ENCODE measurements at regions not wholly inside any gene's neighbourhood (a gene's known extent, or its start where the extent isn't known, plus 50 kb on each side); places are given as distances from the start of the nearest gene placed in this dataset.

- DNase-seq (ENCODE audit: low read depth in 1 of 2, low spot score in 2 of 2) (no peak), FAIRE-seq (no peak)
- no peaks in the 10 kb centered on the region for H3K23me2 ChIP-seq (ENCODE audit: low read depth, low read length)
- CTCF ChIA-PET (ENCODE audit: partially characterized antibody) = interaction anchor here (0.6 to 2.7 kb wide), 13 partner anchors 10 to 149 kb away, joined by 3 to 29 read pairs (median 5); no protein-coding TSS in a partner anchor
- H2BK12ac ChIP-seq (ENCODE audit: low read depth, low read length) = no peak overlapping the region
- H3K27me3 ChIP-seq (replicated peaks in 1 of 4; ENCODE audit: control insufficient read depth in 3 of 4, extremely low read depth in 1 of 4, insufficient read depth in 3 of 4, low read length in 3 of 4) = no peaks in the 10 kb centered on the region
- no peak overlapping the region for H4K5ac ChIP-seq (ENCODE audit: insufficient read length, low read depth, low read length)
- H3K4me2 ChIP-seq (ENCODE audit: insufficient read depth in 1 of 2, low read depth in 2 of 2, low read length in 2 of 2) = no peak overlapping the region
- H4K8ac ChIP-seq (ENCODE audit: extremely low read depth, insufficient read depth, low read length) = no peak overlapping the region
- H3K4me3 ChIP-seq (ENCODE audit: extremely low read depth in 1 of 4, insufficient read depth in 2 of 4, low read depth in 3 of 4, low read length in 4 of 4) = no peak overlapping the region
- H2BK20ac ChIP-seq (ENCODE audit: low read length) = no peak overlapping the region
- POLR2A ChIA-PET (ENCODE audit: partially characterized antibody) = interaction anchor here (0.5 to 4.2 kb wide), 8 partner anchors 8 to 1644 kb away, joined by 3 to 15 read pairs (median 6); no protein-coding TSS in a partner anchor
- no peak overlapping the region for H2BK120ac ChIP-seq (replicated peaks; ENCODE audit: low read depth, low read length)
- H3K56ac ChIP-seq (replicated peaks; ENCODE audit: insufficient read length, low read depth, low read length) = no peak overlapping the region
- no peaks in the 10 kb centered on the region for H3K9me3 ChIP-seq (ENCODE audit: insufficient read depth in 2 of 2, low read depth in 1 of 2, low read length in 1 of 2)
- H3K4ac ChIP-seq (replicated peaks; ENCODE audit: insufficient read length, low read depth, low read length) = no peak overlapping the region
- H4K91ac ChIP-seq (replicated peaks; ENCODE audit: insufficient read length, low read length) = no peak overlapping the region
- H3K9ac ChIP-seq (replicated peaks in 1 of 4; ENCODE audit: extremely low read depth in 1 of 4, low read depth in 3 of 4, low read length in 3 of 4) = no peak overlapping the region
- H3K27ac ChIP-seq (ENCODE audit: low read depth, low read length) = no peak overlapping the region
- H3K36me3 ChIP-seq (ENCODE audit: control insufficient read depth in 2 of 4, insufficient read depth in 4 of 4, low read length in 3 of 4) = no peaks in the 10 kb centered on the region
- H3K79me1 ChIP-seq (ENCODE audit: low read depth, low read length) = no peaks in the 10 kb centered on the region
- H2AK5ac ChIP-seq (ENCODE audit: low read depth, low read length) = no peak overlapping the region
- H3K23ac ChIP-seq (ENCODE audit: insufficient read length) = no peak overlapping the region
- WGBS, 2 experiments (ENCODE audit: extremely low coverage in 1 of 2, insufficient coverage in 1 of 2, insufficient read length in 1 of 2, insufficient replicate concordance in 2 of 2, low coverage in 1 of 2, low lambda C conversion rate in 2 of 2, missing lambda C conversion rate in 1 of 2) = 77% methylated on average over 10 of the region's 10 CpGs; no CpG with 5 or more reads in 1 of the 2 experiments
- no peak overlapping the region for H2AFZ ChIP-seq (ENCODE audit: low read length)
- no peak overlapping the region for H3K18ac ChIP-seq (ENCODE audit: extremely low read depth, low read length)
- TF ChIP-seq HDAC2 (IDR thresholded peaks at IDR 0.05; ENCODE audit: borderline replicate concordance in 1 of 2, low read depth in 2 of 2, low read length in 2 of 2) = no peak
- no peak overlapping the region for H3K14ac ChIP-seq (ENCODE audit: insufficient read length)
- no peak overlapping the region for H2BK5ac ChIP-seq (ENCODE audit: low read depth, low read length)
- no peaks in the 10 kb centered on the region for H3K79me2 ChIP-seq (ENCODE audit: control insufficient read depth in 1 of 2, insufficient read depth in 2 of 2, low read length in 2 of 2)
- H4K20me1 ChIP-seq (replicated peaks in 1 of 2; ENCODE audit: control insufficient read depth in 1 of 2, insufficient read depth in 2 of 2, low read length in 2 of 2) = no peaks in the 10 kb centered on the region
- H2BK15ac ChIP-seq (ENCODE audit: low read length) = no peak overlapping the region
- H3K4me1 ChIP-seq (replicated peaks in 1 of 4; ENCODE audit: control insufficient read depth in 3 of 4, insufficient read depth in 4 of 4, low read length in 3 of 4) = peaks cover 0 to 3% (median 2%) of the 10 kb centered on the region in 4 experiments; a peak in 5 of 7 replicates
Measured at GRCh38 chr17:43337684-43338428, 60.9 kb upstream of the ARL4D start.

Data from H1 (cell line).